AG04450 (cell line): ENCODE measurements at regions not wholly inside any gene's neighbourhood (a gene's known extent, or its start where the extent isn't known, plus 50 kb on each side); places are given as distances from the start of the nearest gene placed in this dataset.

Experiments used
- CTCF ChIA-PET: fragments of 300-600, 350-600 bp; formaldehyde crosslinking; extraction: SDS; loops from one replicate; lab custom pipeline; 2022; ENCODE audit warnings: antibody characterized with exemption, inconsistent platforms; lab: Charles Lee
- POLR2A ChIA-PET: fragments of 350-600 bp; formaldehyde crosslinking; extraction: SDS; loops from one replicate; lab custom pipeline; 2021; ENCODE audit warnings: antibody characterized with exemption, inconsistent platforms; lab: Yijun Ruan, JAX
- DNase-seq: peaks from one replicate; pipeline ENCODE4 v3.0.0-alpha.2; 2011; ENCODE audit warnings: low read depth, low spot score
- H3K27ac ChIP-seq: one replicate; pipeline ENCODE4 v1.5.1; 2012; ENCODE audit warnings: low read depth, low read length, control low read depth
- H3K27me3 ChIP-seq: one replicate; pipeline ENCODE4 v1.6.0; 2012; ENCODE audit warnings: low read length; ENCODE audit not compliant: control insufficient read depth, insufficient read depth
- H3K4me3 ChIP-seq: 2 replicates; pipeline ENCODE4 v1.5.1; 2011; ENCODE audit warnings: mild to moderate bottlenecking, low read depth, low read length, control low read depth
- H3K9me3 ChIP-seq: 2 replicates; pipeline ENCODE4 v1.5.1; 2012; ENCODE audit warnings: low read length; ENCODE audit not compliant: control insufficient read depth, insufficient read depth
- CTCF ChIP-seq: IDR thresholded peaks from 2 replicates; pipeline ENCODE4 v1.5.1; 2011; ENCODE audit warnings: low read depth, low read length, control low read depth, inconsistent platforms

- H3K4me3 ChIP-seq: no peak overlapping the region
- POLR2A ChIA-PET: no interaction called here
- CTCF ChIA-PET: no interaction called here
- no peak overlapping the region for H3K27ac ChIP-seq
- peaks cover 15% of the 10 kb centered on the region for H3K9me3 ChIP-seq
- DNase-seq: no peak
- TF ChIP-seq CTCF: no peak
- H3K27me3 ChIP-seq: no peaks in the 10 kb centered on the region
Observed at GRCh38 chr16:16821261-16821660, 442.3 kb downstream of the NPIPA7 start.

- POLR2A ChIA-PET: no interaction called here
Observed at GRCh38 chr16:16828913-16829398, 450.0 kb downstream of the NPIPA7 start.

GRCh38 chr16:16830401-16830800 is 451.5 kb downstream of the NPIPA7 start:
- no peak for DNase-seq

More at GRCh38 chr16:16828913-16829398, 450.0 kb downstream of the NPIPA7 start:
- Histone ChIP-seq H3K27ac (no peak overlapping the region), H3K9me3 (peaks cover 2% of the 10 kb centered on the region), H3K4me3 (no peak overlapping the region), H3K27me3 (no peaks in the 10 kb centered on the region)
- DNase-seq: no peak
- TF ChIP-seq CTCF: no peak
- CTCF ChIA-PET: no interaction called here

GRCh38 chr16:16830973-16831372 is 452.0 kb downstream of the NPIPA7 start:
- TF ChIP-seq CTCF: no peak
- CTCF ChIA-PET: no interaction called here

More at GRCh38 chr16:16830401-16830800, 451.5 kb downstream of the NPIPA7 start:
- ChIA-PET POLR2A (no interaction called here), CTCF (no interaction called here)
- no peak overlapping the region for H3K27ac ChIP-seq
- H3K27me3 ChIP-seq: no peaks in the 10 kb centered on the region
- no peak overlapping the region for H3K4me3 ChIP-seq
- no peaks in the 10 kb centered on the region; the same call in 1 of the 2 replicates for H3K9me3 ChIP-seq
- TF ChIP-seq CTCF: no peak

GRCh38 chr16:16833165-16833564 is 454.2 kb downstream of the NPIPA7 start:
- DNase-seq: no peak
- no peaks in the 10 kb centered on the region; the same call in none of the 2 replicates for H3K9me3 ChIP-seq
- no peak for TF ChIP-seq CTCF
- ChIA-PET POLR2A (no interaction called here), CTCF (no interaction called here)
- no peaks in the 10 kb centered on the region for H3K27me3 ChIP-seq
- H3K27ac ChIP-seq: no peak overlapping the region
- H3K4me3 ChIP-seq: no peak overlapping the region

More at GRCh38 chr16:16830973-16831372, 452.0 kb downstream of the NPIPA7 start:
- Histone ChIP-seq H3K9me3 (no peaks in the 10 kb centered on the region; the same call in 1 of the 2 replicates), H3K27ac (no peak overlapping the region), H3K4me3 (no peak overlapping the region), H3K27me3 (no peaks in the 10 kb centered on the region)
- POLR2A ChIA-PET: no interaction called here
- DNase-seq: no peak
